ENCODE measurements at regions not wholly inside any gene's neighbourhood (a gene's known extent, or its start where the extent isn't known, plus 50 kb on each side); places are given as distances from the start of the nearest gene placed in this dataset.

DNA sequence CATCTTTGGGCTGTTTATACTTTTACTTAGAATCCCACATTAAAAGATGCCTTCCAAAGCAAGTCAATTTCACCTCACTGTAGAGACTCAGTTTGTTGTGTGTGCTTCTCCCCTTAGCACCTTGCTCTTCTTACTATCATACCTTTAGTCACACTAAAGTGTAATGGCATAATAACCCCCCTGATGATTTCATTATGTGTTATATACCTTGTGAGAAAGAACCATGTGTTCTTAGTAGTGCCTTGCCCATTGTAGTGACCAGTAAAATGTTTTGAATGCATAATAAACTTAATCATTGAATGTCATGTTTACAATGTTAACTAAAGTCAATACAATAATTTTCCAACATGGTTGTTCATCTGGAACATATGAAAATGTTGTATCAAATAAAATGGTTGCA lies 1621.9 kb downstream of the PCDH7 start:
- no peaks in the 10 kb centered on the region for H4K20me1 ChIP-seq (ENCODE audit: insufficient read depth, low read length)
- no peaks in the 10 kb centered on the region for H3K4me1 Mint-ChIP-seq
- no peaks in the 10 kb centered on the region for H3K36me3 ChIP-seq (replicated peaks in 1 of 2; ENCODE audit: control insufficient read depth in 1 of 2, insufficient read depth in 2 of 2, low read length in 2 of 2)
- no peaks in the 10 kb centered on the region for H3K9me3 ChIP-seq (replicated peaks in 1 of 2; ENCODE audit: control insufficient read depth in 1 of 2, insufficient read depth in 1 of 2, low read length in 2 of 2)
- no peak overlapping the region for H3K4me3 Mint-ChIP-seq
- H3K9ac ChIP-seq (ENCODE audit: insufficient read depth, low read length, poor library complexity, severe bottlenecking) = no peak overlapping the region
- TF ChIP-seq, protein P1, sequence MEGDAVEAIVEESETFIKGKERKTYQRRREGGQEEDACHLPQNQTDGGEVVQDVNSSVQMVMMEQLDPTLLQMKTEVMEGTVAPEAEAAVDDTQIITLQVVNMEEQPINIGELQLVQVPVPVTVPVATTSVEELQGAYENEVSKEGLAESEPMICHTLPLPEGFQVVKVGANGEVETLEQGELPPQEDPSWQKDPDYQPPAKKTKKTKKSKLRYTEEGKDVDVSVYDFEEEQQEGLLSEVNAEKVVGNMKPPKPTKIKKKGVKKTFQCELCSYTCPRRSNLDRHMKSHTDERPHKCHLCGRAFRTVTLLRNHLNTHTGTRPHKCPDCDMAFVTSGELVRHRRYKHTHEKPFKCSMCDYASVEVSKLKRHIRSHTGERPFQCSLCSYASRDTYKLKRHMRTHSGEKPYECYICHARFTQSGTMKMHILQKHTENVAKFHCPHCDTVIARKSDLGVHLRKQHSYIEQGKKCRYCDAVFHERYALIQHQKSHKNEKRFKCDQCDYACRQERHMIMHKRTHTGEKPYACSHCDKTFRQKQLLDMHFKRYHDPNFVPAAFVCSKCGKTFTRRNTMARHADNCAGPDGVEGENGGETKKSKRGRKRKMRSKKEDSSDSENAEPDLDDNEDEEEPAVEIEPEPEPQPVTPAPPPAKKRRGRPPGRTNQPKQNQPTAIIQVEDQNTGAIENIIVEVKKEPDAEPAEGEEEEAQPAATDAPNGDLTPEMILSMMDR (IDR thresholded peaks at IDR 0.05) = no peak
- H3K36me3 Mint-ChIP-seq = no peaks in the 10 kb centered on the region
- no peak overlapping the region for H3K4me3 ChIP-seq (replicated peaks in 1 of 3; ENCODE audit: low read depth in 2 of 3, low read length in 3 of 3)
- intact Hi-C loops (cut with micrococcal nuclease) = no loop called here
- H3K27me3 Mint-ChIP-seq (ENCODE audit: low read depth in 3 of 3) = no peaks in the 10 kb centered on the region
- no peak overlapping the region for H2AFZ ChIP-seq (ENCODE audit: insufficient read depth, low read depth, low read length, poor library complexity, severe bottlenecking)
- H3K79me2 ChIP-seq (ENCODE audit: insufficient read depth, low read length) = no peaks in the 10 kb centered on the region
- no peak for DNase-seq
- no peak overlapping the region for H3K27ac ChIP-seq (ENCODE audit: low read depth in 1 of 2, low read length in 2 of 2)
- H3K4me1 ChIP-seq (ENCODE audit: control insufficient read depth in 1 of 2, insufficient read depth in 2 of 2, low read length in 2 of 2) = no peaks in the 10 kb centered on the region
- H3K27me3 ChIP-seq (ENCODE audit: control insufficient read depth in 2 of 2, insufficient read depth in 2 of 2, low read length in 2 of 2) = no peaks in the 10 kb centered on the region
- no peaks in the 10 kb centered on the region for H3K9me3 Mint-ChIP-seq
- H3K27ac Mint-ChIP-seq = peak overlapping the region in 1 of 7 donors; percentile 20
- H3K4me2 ChIP-seq (replicated peaks; ENCODE audit: extremely low read depth, low read length, poor library complexity, severe bottlenecking) = no peak overlapping the region

DNA sequence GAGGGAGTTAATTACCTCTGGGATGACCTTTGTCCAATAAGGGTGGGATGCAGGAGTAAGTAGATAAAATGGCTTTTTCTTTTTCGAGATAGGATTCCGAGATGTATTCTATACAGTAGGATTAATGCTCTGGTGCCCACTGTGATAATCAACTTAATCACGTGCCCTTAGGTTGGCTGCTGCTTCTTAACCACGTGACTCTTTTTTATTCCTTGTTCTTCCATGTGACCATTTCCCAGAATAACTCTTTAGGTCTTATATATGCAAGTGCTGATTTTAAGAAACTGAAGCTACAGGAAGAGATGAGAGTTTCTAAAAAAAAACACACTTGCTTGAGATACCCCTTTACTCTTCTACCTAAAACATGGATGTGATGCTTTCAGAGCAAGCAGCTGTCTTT lies 1628.9 kb downstream of the PCDH7 start:
- no peaks in the 10 kb centered on the region for H3K4me1 Mint-ChIP-seq
- H3K9me3 Mint-ChIP-seq = peaks cover 0 to 2% (median 0%) of the 10 kb centered on the region in 7 donors
- Histone ChIP-seq H3K9me3 (replicated peaks in 1 of 2; ENCODE audit: control insufficient read depth in 1 of 2, insufficient read depth in 1 of 2, low read length in 2 of 2) (no peaks in the 10 kb centered on the region), H2AFZ (ENCODE audit: insufficient read depth, low read depth, low read length, poor library complexity, severe bottlenecking) (no peak overlapping the region), H3K27me3 (ENCODE audit: control insufficient read depth in 2 of 2, insufficient read depth in 2 of 2, low read length in 2 of 2) (no peaks in the 10 kb centered on the region), H3K4me3 (replicated peaks in 1 of 3; ENCODE audit: low read depth in 2 of 3, low read length in 3 of 3) (no peak overlapping the region), H3K36me3 (replicated peaks in 1 of 2; ENCODE audit: control insufficient read depth in 1 of 2, insufficient read depth in 2 of 2, low read length in 2 of 2) (no peaks in the 10 kb centered on the region), H3K4me2 (replicated peaks; ENCODE audit: extremely low read depth, low read length, poor library complexity, severe bottlenecking) (no peak overlapping the region), H3K9ac (ENCODE audit: insufficient read depth, low read length, poor library complexity, severe bottlenecking) (no peak overlapping the region), H3K79me2 (ENCODE audit: insufficient read depth, low read length) (no peaks in the 10 kb centered on the region), H3K4me1 (ENCODE audit: control insufficient read depth in 1 of 2, insufficient read depth in 2 of 2, low read length in 2 of 2) (no peaks in the 10 kb centered on the region), H3K27ac (ENCODE audit: low read depth in 1 of 2, low read length in 2 of 2) (no peak overlapping the region), H4K20me1 (ENCODE audit: insufficient read depth, low read length) (no peaks in the 10 kb centered on the region)
- TF ChIP-seq, protein P1 (IDR thresholded peaks at IDR 0.05) = no peak
- no peaks in the 10 kb centered on the region for H3K27me3 Mint-ChIP-seq (ENCODE audit: low read depth in 3 of 3)
- DNase-seq = no peak
- intact Hi-C loops (cut with micrococcal nuclease) = no loop called here
- WGBS (ENCODE audit: insufficient coverage) = no CpG with 5 or more reads among the region's 4 CpGs
- no peak overlapping the region for H3K4me3 Mint-ChIP-seq
- H3K36me3 Mint-ChIP-seq = no peaks in the 10 kb centered on the region
- H3K27ac Mint-ChIP-seq = no peak overlapping the region
